Inflammatory macrophage (primary cell): ENCODE measurements at regions not wholly inside any gene's neighbourhood (a gene's known extent, or its start where the extent isn't known, plus 50 kb on each side); places are given as distances from the start of the nearest gene placed in this dataset.
"Not testable (repeated sequence)": the region's sequence is repeated elsewhere in the genome, so short reads cannot be mapped to it uniquely, and the experiment has no call there.

Experiments
- DNase-seq, 2 donors: peaks; one replicate each; pipeline ENCODE4 v3.0.0-alpha.2; 2020 to 2022

GRCh38 chr13:40053401-40053800 lies 397.9 kb downstream of the COG6 start:
- no peak for DNase-seq

- DNase-seq, result not testable (repeated sequence)
These were observed 399.0 kb downstream of the COG6 start for GRCh38 chr13:40054422-40054821.

DNA sequence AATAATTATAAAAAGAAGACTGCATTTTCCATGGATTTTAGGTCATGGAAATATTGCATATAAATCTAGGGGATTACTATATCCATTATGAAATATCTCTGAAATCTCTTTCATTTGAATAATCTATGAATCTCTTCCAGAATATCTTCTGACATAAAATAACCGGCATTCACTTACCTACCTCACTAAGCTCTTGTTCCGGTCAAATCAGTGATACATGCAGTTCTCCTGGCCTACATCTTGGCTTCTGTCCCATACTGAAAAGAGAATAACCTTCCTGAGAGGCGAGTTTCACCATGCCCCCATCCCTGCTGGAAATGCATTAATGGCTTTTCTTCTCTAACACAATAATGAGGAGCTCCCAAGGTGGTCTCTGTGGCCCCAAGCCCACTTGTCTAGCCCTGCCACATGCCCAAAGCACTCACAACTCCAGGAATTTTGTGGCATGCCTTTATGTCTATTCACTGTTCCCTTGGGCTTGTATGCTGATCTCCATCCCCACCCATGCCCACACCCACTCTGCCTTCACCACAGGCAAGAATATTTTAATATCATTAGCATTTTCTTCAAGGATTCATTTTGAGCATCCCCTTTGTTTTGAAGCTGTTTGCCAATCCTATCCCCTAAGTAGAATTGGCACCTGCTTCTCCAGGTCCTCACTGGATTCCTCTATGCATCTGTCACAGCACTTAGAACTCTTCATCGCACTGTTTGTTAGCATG lies 401.6 kb downstream of the COG6 start:
- no peak for DNase-seq

DNA sequence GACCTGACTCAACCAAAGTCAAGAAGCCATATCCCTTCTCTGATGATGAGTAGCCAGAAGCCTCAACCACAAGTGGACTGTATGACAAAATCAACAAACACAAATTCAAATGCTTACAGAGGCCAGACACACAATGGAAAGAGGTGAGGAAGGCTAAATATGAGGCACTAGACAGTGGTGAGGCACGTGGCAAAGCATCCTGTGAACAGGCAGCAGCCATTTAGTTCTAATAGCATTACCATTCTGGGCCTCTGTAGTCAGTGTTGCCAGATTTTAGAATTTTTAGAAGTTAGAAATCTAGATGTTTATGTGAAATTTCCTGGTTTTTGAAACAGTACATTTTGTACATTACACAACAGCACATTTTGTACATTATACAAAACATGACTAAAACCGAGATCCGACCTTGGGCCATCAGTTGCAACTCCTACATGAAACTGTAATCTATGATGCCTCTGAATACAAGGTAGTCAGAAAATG lies 403.3 kb downstream of the COG6 start:
- no peak for DNase-seq

- no peak for DNase-seq
These were observed 404.2 kb downstream of the COG6 start for GRCh38 chr13:40059540-40060232.

- DNase-seq, result no peak
These were observed 405.0 kb downstream of the COG6 start for GRCh38 chr13:40060296-40061007.

- no peak for DNase-seq
These were observed 406.3 kb downstream of the COG6 start for GRCh38 chr13:40061466-40062450.

- no peak for DNase-seq
These were observed 407.8 kb downstream of the COG6 start for GRCh38 chr13:40063278-40063698.

DNA sequence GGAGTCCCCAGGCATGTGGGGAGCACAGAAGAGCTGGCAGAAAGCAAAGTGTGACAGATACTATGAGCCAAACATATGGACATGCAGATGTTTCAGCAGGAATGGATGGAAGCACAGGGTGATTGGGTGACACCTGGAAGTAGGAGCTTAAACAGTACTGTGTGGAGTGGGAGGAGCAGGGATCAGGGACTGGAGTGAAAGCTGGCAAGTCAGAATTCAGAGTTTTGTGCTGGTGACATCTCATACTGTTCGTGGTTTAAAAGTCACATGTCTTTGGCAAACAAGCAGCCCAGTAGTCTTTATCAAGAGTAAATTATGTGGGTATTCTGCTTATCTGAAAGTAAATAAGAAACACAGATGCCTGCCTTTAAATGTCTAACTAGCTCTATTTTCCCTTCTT lies 408.2 kb downstream of the COG6 start:
- no peak for DNase-seq

GRCh38 chr13:40064154-40065097 lies 409.0 kb downstream of the COG6 start:
- DNase-seq, result peak; percentile 4 to 14

- peak; percentile 59 to 68 for DNase-seq
These were observed 413.9 kb downstream of the COG6 start for GRCh38 chr13:40069173-40070044.

DNA sequence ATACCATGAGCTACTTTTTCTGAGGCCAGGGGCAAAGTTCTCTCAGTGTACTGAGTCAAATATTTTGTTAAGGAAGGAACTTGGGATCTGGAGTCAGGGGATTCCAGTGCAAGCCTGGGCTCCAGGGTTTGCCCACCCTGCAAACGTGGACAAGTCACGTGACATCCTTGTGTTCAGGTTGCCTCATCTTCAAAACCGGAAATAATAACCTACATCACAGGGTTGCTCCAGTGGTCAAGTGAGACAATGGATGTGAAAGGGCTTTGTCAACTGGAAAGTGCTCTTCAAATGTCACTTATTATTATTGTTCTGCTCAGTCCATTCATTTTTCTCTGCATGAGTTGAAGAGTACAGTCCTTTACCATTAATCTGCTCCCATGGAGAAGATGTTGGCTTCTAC lies 414.9 kb downstream of the COG6 start:
- no peak for DNase-seq

- DNase-seq, result no peak
These were observed 417.2 kb downstream of the COG6 start for GRCh38 chr13:40072663-40073120.

- DNase-seq, result no peak
These were observed 418.9 kb downstream of the COG6 start for GRCh38 chr13:40074338-40074737.

- DNase-seq, result no peak
These were observed 419.8 kb downstream of the COG6 start for GRCh38 chr13:40075281-40075680.

DNA sequence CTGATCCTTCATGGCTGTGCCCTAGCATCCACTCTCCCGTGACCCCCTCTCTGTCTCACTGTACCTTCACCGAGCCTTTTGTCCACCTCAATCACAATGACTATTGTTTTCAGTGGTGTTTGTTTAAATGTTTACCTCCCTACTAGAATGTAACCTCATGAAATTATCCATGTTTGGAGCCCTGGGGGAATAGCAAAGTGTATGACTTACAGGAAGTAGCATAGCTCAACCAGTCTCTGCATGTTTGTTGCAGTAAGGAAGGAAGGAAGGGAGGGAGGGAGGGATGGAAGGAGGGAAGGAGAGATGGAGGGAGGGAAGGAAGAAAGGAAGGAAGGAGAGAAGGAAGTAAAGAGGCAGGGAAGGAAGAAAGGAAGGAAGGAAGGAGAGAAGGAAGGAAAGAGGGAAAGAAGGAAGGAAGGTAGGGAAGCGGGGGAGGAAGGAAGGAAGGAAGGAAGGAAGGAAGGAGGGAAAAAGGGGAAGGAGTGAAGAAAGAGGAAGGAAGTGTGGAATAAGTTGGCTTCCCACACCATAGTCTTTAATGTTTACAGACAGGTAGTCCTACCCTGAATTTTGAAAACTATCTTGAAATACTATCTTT lies 421.4 kb downstream of the COG6 start:
- DNase-seq, result no peak

- DNase-seq, result no peak
These were observed 422.1 kb downstream of the COG6 start for GRCh38 chr13:40077396-40078027.

DNA sequence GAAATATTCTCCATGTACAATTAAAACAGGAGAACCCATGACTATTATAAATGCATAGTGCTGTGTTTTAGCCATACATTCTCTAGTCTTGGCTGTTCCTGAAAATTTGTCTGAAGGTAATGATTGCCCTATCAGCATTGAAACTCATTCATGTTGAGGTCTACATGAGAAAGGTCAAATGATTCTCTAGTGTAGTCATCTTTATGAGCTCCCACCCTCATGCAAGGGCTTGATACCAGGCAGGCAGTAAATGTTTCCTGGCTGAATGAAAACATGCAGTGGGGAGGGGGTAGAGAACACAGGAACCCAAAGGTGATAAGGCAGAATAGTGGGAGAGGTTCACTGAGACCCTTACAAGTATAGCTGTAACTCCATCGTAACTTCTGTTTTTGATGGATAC lies 424.3 kb downstream of the COG6 start:
- DNase-seq, result no peak

- no peak for DNase-seq
These were observed 425.2 kb downstream of the COG6 start for GRCh38 chr13:40080676-40081075.
